ENCODE measurements at regions not wholly inside any gene's neighbourhood (a gene's known extent, or its start where the extent isn't known, plus 50 kb on each side); places are given as distances from the start of the nearest gene placed in this dataset.
"Not testable (repeated sequence)": the region's sequence is repeated elsewhere in the genome, so short reads cannot be mapped to it uniquely, and the experiment has no call there.

- no peak for TF ChIP-seq CTCF (IDR thresholded peaks at IDR 0.05; ENCODE audit: insufficient read depth, missing control alignments)
- FAIRE-seq (no peak), DNase-seq (ENCODE audit: insufficient read length, low spot score) (no peak)
These were observed 287.2 kb upstream of the RNF32 start for GRCh38 chr7:156353352-156353751.

- FAIRE-seq = not testable (repeated sequence)
These were observed 292.8 kb upstream of the RNF32 start for GRCh38 chr7:156347703-156348248.

GRCh38 chr7:156347132-156347531 lies 293.4 kb upstream of the RNF32 start:
- no peak for DNase-seq (ENCODE audit: insufficient read length, low spot score)
- no peak for FAIRE-seq
- TF ChIP-seq CTCF (IDR thresholded peaks at IDR 0.05; ENCODE audit: insufficient read depth, missing control alignments) = no peak

More at GRCh38 chr7:156347703-156348248, 292.8 kb upstream of the RNF32 start:
- not testable (repeated sequence) for DNase-seq (ENCODE audit: insufficient read length, low spot score)

GRCh38 chr7:156344595-156344994 lies 296.0 kb upstream of the RNF32 start:
- no peak for TF ChIP-seq CTCF (IDR thresholded peaks at IDR 0.05; ENCODE audit: insufficient read depth, missing control alignments)
- FAIRE-seq = no peak
- no peak for DNase-seq (ENCODE audit: insufficient read length, low spot score)

GRCh38 chr7:156334636-156335035 lies 305.9 kb upstream of the RNF32 start:
- DNase-seq (ENCODE audit: insufficient read length, low spot score) (no peak), FAIRE-seq (no peak)
- TF ChIP-seq CTCF (IDR thresholded peaks at IDR 0.05; ENCODE audit: insufficient read depth, missing control alignments) = no peak

- DNase-seq (ENCODE audit: insufficient read length, low spot score) (no peak), FAIRE-seq (no peak)
- TF ChIP-seq CTCF (IDR thresholded peaks at IDR 0.05; ENCODE audit: insufficient read depth, missing control alignments) = no peak
These were observed 312.7 kb upstream of the RNF32 start for GRCh38 chr7:156327916-156328315.

GRCh38 chr7:156327474-156327873 lies 313.1 kb upstream of the RNF32 start:
- DNase-seq (ENCODE audit: insufficient read length, low spot score) (no peak), FAIRE-seq (no peak)
- TF ChIP-seq CTCF (IDR thresholded peaks at IDR 0.05; ENCODE audit: insufficient read depth, missing control alignments) = no peak

- no peak for TF ChIP-seq CTCF (IDR thresholded peaks at IDR 0.05; ENCODE audit: insufficient read depth, missing control alignments)
- FAIRE-seq (no peak), DNase-seq (ENCODE audit: insufficient read length, low spot score) (no peak)
These were observed 316.4 kb upstream of the RNF32 start for GRCh38 chr7:156324201-156324600.

GRCh38 chr7:156321430-156321829 lies 319.1 kb upstream of the RNF32 start:
- DNase-seq (ENCODE audit: insufficient read length, low spot score); FAIRE-seq: not testable (repeated sequence)

All from D721Med (cell line).